ENCODE measurements at regions not wholly inside any gene's neighbourhood (a gene's known extent, or its start where the extent isn't known, plus 50 kb on each side); places are given as distances from the start of the nearest gene placed in this dataset.

- H3K9ac ChIP-seq (ENCODE audit: control insufficient read depth, insufficient read depth, low read length), result no peak overlapping the region
- no peak overlapping the region for H3K4me2 ChIP-seq (ENCODE audit: control insufficient read depth, insufficient read depth)
- no peaks in the 10 kb centered on the region for H3K27me3 ChIP-seq (replicated peaks in 1 of 2; ENCODE audit: control insufficient read depth in 2 of 2, insufficient read depth in 2 of 2, low read length in 1 of 2)
- no peaks in the 10 kb centered on the region for H3K4me1 ChIP-seq (ENCODE audit: control insufficient read depth, insufficient read depth, low read length)
- ChIA-PET SMC1A (ENCODE audit: uncharacterized antibody, unreplicated experiment) (no interaction called here), RAD21 (ENCODE audit: unreplicated experiment) (no interaction called here), POLR2A (no interaction called here), CTCF (interaction anchor here (0.5 kb wide), 1 partner anchor 53 kb away, joined by 3 read pairs; no protein-coding TSS in a partner anchor)
- H2AFZ ChIP-seq (ENCODE audit: control insufficient read depth, low read depth, low read length), result no peak overlapping the region
- BruUV-seq (replicated peaks), result no TSS peak
- TF ChIP-seq ZNF384 (IDR thresholded peaks at IDR 0.05; ENCODE audit: borderline replicate concordance, low read depth, low read length), result no peak
- TF ChIP-seq ZNF622 (IDR thresholded peaks at IDR 0.05), result no peak
- TF ChIP-seq RAD51 (IDR thresholded peaks at IDR 0.05), result no peak
- TF ChIP-seq MTA3 (IDR thresholded peaks at IDR 0.05; ENCODE audit: borderline replicate concordance, low read length), result no peak
- TF ChIP-seq EP300 (IDR thresholded peaks at IDR 0.05; ENCODE audit: borderline replicate concordance in 1 of 2, control insufficient read depth in 1 of 2, low read depth in 2 of 2, low read length in 2 of 2), result no peak
- no peak for TF ChIP-seq CTCF (IDR thresholded peaks at IDR 0.05 in 2 of 3, conservative IDR thresholded peaks at IDR 0.05 in 1 of 3; ENCODE audit: control insufficient read depth in 2 of 3, extremely low read depth in 1 of 3, insufficient read depth in 1 of 3, low read depth in 3 of 3, low read length in 3 of 3)
- TF ChIP-seq ETV6 (conservative IDR thresholded peaks at IDR 0.05 in 1 of 2, IDR thresholded peaks at IDR 0.05 in 1 of 2; ENCODE audit: borderline replicate concordance in 1 of 2, low read depth in 1 of 2), result no peak
- TF ChIP-seq BACH1 (IDR thresholded peaks at IDR 0.05; ENCODE audit: borderline replicate concordance), result no peak
- TF ChIP-seq NR2C2 (IDR thresholded peaks at IDR 0.05; ENCODE audit: borderline replicate concordance, control insufficient read depth, insufficient read length, low read depth), result no peak
- no peak for TF ChIP-seq IRF5 (IDR thresholded peaks at IDR 0.05; ENCODE audit: borderline replicate concordance)
- no peak for TF ChIP-seq SMC3 (IDR thresholded peaks at IDR 0.05; ENCODE audit: borderline replicate concordance, low read length)
- no peak for TF ChIP-seq NFXL1 (IDR thresholded peaks at IDR 0.05; ENCODE audit: borderline replicate concordance)
- no peak for TF ChIP-seq PKNOX1 (IDR thresholded peaks at IDR 0.05)
- TF ChIP-seq ZNF217 (IDR thresholded peaks at IDR 0.05), result no peak
- 0% methylated on average over 1 of the region's 1 CpG for WGBS (ENCODE audit: insufficient coverage, insufficient replicate concordance, low lambda C conversion rate, missing lambda C conversion rate)
- H3K27ac ChIP-seq (ENCODE audit: control insufficient read depth, insufficient read depth), result no peak overlapping the region
- H3K4me3 ChIP-seq, result no peak overlapping the region
- ATAC-seq, result no peak
- intact Hi-C loops (cut with micrococcal nuclease; ENCODE audit: unreplicated experiment) (no loop called here), in situ Hi-C loops (cut with MboI) (loop anchor here (10.0 kb wide), 1 partner anchor 63 kb away; no protein-coding TSS in a partner anchor)
- no peak for FAIRE-seq
- no peaks in the 10 kb centered on the region for H3K9me3 ChIP-seq (replicated peaks; ENCODE audit: control insufficient read depth, insufficient read depth, low read length)
- no peaks in the 10 kb centered on the region for H3K36me3 ChIP-seq (ENCODE audit: control insufficient read depth in 2 of 2, insufficient read depth in 2 of 2, low read length in 1 of 2)
- no peaks in the 10 kb centered on the region for H4K20me1 ChIP-seq (ENCODE audit: control insufficient read depth, insufficient read depth)
- H3K79me2 ChIP-seq (ENCODE audit: control insufficient read depth, insufficient read depth, low read length), result no peaks in the 10 kb centered on the region
- DNase-seq (ENCODE audit: low read depth, low spot score), result no peak
Measured at GRCh38 chr13:65808061-65808460, 1422.1 kb downstream of the PCDH9 start.
